HEK293 (cell line): ENCODE measurements at regions not wholly inside any gene's neighbourhood (a gene's known extent, or its start where the extent isn't known, plus 50 kb on each side); places are given as distances from the start of the nearest gene placed in this dataset.

ENCODE experiments used
- KLF9 ChIP-seq: fragments of 450-650 bp; formaldehyde crosslinking; IDR thresholded peaks from 2 replicates; pipeline ENCODE4 v1.5.1; 2016; ENCODE audit warnings: missing biosample characterization, missing genetic modification characterization, low read depth
- ZBTB1 ChIP-seq: fragments of 450-650 bp; formaldehyde crosslinking; IDR thresholded peaks from 2 replicates; pipeline ENCODE4 v1.5.1; 2016; ENCODE audit warnings: missing biosample characterization, missing genetic modification characterization
- ZBTB20 ChIP-seq: fragments of 450-650 bp; formaldehyde crosslinking; IDR thresholded peaks from 2 replicates; pipeline ENCODE4 v1.5.1; 2016; ENCODE audit warnings: missing biosample characterization, missing genetic modification characterization
- ZNF621 ChIP-seq: fragments of 450-650 bp; formaldehyde crosslinking; IDR thresholded peaks from 2 replicates; pipeline ENCODE4 v1.5.1; 2017; ENCODE audit warnings: missing biosample characterization, missing genetic modification characterization
- ZNF76 ChIP-seq: fragments of 450-650 bp; formaldehyde crosslinking; IDR thresholded peaks from 2 replicates; pipeline ENCODE4; 2016; ENCODE audit warnings: low read depth, missing biosample characterization, missing genetic modification characterization, borderline replicate concordance
- ZNF768 ChIP-seq: fragments of 450-650 bp; formaldehyde crosslinking; IDR thresholded peaks from 2 replicates; pipeline ENCODE4 v1.5.1; 2018; ENCODE audit warnings: missing biosample characterization, mild to moderate bottlenecking, missing genetic modification characterization
- ZNF792 ChIP-seq: fragments of 450-650 bp; formaldehyde crosslinking; IDR thresholded peaks from 2 replicates; pipeline ENCODE4 v1.5.1; 2016; ENCODE audit warnings: missing biosample characterization, missing genetic modification characterization

DNA sequence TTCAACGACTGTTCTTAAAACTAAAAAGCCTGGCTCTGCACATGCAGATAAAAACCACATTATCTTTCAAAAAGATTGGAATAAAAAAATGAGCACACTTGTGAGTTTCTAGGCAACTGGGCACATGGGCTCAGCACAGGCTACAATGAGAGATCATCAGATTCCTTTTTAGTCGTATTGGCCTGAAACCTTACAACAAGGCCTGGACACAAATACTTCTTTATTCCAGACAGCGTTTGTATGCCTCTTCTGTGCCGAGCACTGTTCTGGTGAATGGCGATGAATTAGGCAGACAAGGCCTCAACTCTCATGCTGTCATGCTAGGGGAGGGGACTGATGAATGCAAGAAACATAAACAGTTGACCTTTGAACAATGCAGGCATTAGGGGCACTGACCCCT, 463.0 kb downstream of the AACS start:
- TF ChIP-seq ZNF768 (tag by site-specific recombination): no peak
- TF ChIP-seq ZBTB20: no peak
- no peak for TF ChIP-seq ZNF621
- no peak for TF ChIP-seq ZNF792 (tag by site-specific recombination)
- no peak for TF ChIP-seq ZNF76
- TF ChIP-seq ZBTB1 (tag by site-specific recombination): no peak
- no peak for TF ChIP-seq KLF9 (tag by site-specific recombination)
